AG09309 (cell line): ENCODE measurements at regions not wholly inside any gene's neighbourhood (a gene's known extent, or its start where the extent isn't known, plus 50 kb on each side); places are given as distances from the start of the nearest gene placed in this dataset.
"Not testable (repeated sequence)": the region's sequence is repeated elsewhere in the genome, so short reads cannot be mapped to it uniquely, and the experiment has no call there.

Experiments used
- DNase-seq: peaks from one replicate; pipeline ENCODE4 v3.0.0-alpha.2; 2010; ENCODE audit warnings: low read depth
- H3K4me3 ChIP-seq: 2 replicates; pipeline ENCODE4 v1.5.1; 2011; ENCODE audit warnings: mild to moderate bottlenecking, low read depth, low read length, moderate library complexity; ENCODE audit not compliant: control insufficient read depth

DNA sequence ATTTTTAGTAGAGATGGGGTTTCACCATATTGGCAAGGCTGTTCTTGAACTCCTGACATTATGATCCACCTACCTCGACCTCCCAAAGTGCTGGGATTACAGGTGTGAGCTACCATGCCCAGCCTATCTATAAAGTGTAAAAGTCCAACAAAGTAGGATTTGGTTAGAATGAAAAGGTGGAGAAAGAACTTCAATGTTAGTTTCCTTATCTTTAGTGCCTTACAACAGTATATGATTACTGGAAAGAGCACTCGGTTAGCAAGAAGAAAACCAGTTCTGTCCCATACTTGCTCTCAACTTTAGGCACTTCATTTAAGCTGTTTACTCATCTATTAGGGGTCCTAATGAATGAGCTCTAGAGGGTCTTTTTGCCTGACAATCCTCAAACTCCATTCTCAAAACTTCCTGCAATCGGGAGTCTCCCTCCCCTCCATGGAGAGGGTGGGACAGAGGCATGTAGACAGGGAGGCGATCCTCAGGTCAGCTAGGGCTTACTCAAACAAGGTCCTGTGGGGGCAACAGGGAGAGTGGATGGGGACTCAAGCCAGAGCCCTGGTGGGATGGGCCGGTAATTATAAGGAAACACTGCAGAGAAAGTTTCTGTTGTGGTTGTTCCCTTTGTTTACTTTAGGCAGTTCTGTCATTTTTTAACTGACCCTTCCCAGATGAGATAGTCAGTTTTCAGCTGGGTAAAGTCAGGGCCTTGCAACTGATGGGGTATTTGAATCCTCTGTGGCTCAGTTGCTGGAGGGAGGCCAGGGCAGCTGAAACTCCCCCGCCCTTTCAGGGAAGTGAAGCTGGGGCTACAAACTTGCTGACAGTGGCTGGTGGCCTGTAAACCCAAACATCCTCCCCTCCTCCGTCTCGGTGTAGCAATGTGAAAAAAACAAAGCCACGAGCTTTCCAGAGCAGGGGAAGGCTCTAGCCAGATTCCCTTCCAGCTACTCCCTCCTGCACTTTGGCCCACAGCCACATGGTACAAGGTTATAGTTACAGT is 64.4 kb upstream of the NOTCH2NLA start:
- DNase-seq, H3K4me3 ChIP-seq: not testable (repeated sequence)

DNA sequence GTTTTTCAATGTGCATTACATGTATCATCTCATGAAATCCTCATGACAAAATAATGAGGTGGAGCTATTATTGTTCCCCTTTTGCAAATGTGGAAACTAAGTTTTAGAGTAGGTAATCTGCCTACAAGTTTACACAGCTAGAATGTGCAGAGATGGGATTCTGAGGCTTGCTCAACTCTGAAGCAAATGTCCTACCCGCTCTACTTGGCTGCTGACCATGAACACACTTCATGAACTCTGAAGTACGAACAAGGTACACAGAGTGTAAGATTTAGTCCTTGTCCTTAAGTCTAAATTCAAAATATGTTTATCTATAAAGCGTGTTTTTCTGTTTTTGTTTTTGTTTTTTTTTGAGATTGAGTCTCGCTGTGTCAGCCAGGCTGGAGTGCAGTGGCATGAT is 63.6 kb upstream of the NOTCH2NLA start:
- H3K4me3 ChIP-seq, DNase-seq: not testable (repeated sequence)

DNA sequence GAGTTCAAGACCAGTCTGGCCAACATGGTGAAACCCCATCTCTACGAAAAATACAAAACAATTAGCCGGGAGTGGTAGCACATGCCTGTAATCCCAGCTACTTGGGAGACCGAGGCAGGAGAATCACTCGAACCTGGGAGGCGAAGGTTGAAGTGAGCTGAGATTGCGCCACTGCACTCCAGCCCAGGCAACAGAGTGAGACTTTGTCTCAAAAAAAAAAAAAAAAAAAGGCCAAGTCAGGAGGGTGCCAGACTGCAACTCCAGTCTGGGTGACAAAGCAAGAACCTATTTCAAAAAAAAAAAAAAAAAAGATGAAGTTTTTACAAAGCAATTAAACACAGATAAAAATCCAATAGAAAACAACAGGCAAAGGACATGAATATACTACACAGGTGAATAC is 59.1 kb upstream of the NOTCH2NLA start:
- H3K4me3 ChIP-seq, DNase-seq: not testable (repeated sequence)

DNA sequence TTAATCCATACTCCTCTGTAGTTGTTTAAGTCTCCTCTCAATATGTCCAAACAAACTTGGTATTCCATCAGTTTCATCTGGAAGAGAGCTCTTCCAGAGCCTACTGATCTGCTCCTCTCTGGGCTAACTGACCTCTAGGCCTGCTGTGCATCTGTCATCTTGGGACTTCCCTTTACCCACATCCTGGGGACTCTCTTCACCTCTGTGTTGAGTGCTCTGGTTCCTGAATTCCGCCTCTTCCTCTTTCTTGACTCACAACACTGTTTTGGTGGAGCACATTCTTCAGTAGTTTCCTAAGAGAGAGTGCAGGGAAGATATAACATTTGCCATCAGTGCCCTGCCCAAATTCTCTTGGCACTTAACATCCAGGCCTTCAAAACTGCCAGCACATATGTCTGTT is 55.9 kb upstream of the NOTCH2NLA start:
- not testable (repeated sequence) for H3K4me3 ChIP-seq, DNase-seq

DNA sequence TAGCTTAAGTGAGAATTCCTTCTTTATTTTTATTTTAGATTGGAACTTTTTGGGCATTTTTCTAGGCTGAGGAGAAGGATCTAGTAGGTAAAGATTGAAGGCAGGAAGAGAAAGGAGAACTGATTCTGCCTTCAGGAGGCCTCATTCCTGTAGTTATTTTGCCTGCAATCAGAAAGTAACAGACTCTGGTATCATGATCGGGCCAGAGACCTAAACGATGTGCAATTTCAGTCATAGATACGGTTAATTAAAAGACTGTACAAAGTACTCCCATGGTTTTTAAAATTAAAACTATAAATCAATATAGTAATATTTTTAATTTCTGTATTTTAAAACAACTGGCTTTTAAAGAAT is 54.7 kb upstream of the NOTCH2NLA start:
- not testable (repeated sequence) for DNase-seq, H3K4me3 ChIP-seq

DNA sequence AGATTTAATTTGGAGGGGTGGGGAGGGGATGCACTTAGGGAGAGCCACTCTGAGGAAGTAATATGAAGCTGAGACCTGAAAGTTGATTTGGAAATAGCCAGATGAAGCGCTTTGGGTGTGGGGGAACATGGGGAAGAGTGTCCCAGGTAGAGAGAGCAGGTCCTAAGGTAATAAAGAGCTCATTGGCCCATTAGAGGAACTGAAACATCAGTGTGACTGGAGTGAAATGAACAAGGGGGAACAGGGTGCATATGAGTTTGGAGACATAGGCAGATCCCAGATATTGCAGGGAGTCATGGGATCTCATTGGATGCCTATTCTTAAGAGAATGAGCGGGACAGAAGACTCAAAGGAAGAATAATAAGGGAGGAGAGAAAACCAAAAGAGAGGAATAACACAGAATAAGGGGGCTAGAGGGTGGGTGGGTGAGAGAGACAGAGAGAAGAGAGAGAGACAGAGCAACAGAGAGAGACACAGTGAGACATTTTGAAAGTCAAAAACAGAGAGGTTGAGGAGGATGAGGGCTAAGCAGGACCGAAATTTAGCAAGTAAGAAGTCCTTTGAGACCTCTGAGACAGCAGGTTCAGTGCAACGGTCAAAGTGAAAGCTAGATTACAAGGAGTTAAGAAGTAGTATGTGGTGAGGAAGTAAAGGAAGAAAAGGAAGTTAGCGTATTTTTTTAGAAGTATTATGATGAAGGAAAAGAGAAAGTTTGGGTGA is 54.1 kb upstream of the NOTCH2NLA start:
- H3K4me3 ChIP-seq, DNase-seq: not testable (repeated sequence)

DNA sequence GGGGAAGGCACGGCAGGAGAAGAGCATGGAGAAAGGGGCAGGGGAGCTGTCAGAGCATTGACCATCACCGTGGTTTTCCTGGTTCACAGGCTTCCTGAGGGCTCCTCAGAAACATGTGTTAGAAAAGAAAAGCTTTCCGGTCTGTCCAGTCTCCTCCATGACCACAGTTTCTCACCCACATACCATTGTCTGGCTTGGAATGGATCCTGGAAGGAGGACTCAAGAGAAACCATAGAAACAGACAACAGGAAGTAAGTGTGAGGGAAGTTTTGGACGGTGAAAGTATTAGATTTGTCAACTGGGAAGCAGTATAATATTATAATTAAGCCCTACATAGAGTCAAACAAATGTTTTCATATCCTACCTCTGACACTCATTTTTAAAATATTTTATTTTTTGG is 52.7 kb upstream of the NOTCH2NLA start:
- not testable (repeated sequence) for DNase-seq, H3K4me3 ChIP-seq

DNA sequence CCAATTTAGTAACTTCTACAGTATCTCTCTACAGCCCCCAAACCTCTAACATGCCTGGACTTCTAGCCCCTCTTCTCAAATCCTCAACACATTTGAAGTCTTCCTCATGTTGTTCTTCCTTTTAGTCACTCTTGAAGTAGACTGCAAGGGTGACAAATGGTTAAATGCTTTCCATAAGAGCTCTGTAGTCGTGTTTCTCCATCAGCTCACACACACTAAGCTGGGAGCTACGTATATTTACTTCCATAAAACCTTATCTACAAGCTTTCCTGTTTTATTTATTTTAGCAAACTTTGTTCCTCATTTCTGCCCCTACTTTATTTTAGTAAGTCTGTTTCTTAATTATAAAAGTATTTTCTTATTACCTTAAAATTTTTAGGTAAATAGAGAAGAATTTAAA is 49.9 kb upstream of the NOTCH2NLA start:
- not testable (repeated sequence) for H3K4me3 ChIP-seq, DNase-seq
